ENCODE measurements at regions not wholly inside any gene's neighbourhood (a gene's known extent, or its start where the extent isn't known, plus 50 kb on each side); places are given as distances from the start of the nearest gene placed in this dataset.

DNA sequence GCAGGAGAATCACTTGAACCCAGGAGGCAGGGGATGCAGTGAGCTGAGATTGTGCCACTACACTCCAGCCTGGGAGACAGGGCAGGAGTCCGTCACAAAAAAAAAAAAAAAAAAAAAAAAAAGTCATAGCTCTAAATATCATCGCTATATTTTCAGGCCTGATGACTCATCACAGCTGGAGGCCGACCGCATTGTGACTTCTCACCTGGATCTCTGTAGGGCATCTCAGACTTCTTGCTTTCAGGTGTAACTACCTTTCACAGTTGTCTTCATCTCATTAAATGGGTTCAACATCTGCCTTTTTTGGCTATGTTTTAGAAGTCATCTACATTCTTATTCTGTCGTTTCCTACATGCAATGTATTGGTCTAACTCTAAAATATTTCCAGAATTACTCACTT, 353.1 kb upstream of the MON1B start:
- Histone ChIP-seq H3K9me3 (no peaks in the 10 kb centered on the region), H3K27ac (no peak overlapping the region), H3K4me1 (ENCODE audit: insufficient read depth) (no peaks in the 10 kb centered on the region), H3K4me3 (no peak overlapping the region), H3K36me3 (no peaks in the 10 kb centered on the region), H3K27me3 (no peaks in the 10 kb centered on the region)
- DNase-seq = no peak
- TF ChIP-seq, protein P1, sequence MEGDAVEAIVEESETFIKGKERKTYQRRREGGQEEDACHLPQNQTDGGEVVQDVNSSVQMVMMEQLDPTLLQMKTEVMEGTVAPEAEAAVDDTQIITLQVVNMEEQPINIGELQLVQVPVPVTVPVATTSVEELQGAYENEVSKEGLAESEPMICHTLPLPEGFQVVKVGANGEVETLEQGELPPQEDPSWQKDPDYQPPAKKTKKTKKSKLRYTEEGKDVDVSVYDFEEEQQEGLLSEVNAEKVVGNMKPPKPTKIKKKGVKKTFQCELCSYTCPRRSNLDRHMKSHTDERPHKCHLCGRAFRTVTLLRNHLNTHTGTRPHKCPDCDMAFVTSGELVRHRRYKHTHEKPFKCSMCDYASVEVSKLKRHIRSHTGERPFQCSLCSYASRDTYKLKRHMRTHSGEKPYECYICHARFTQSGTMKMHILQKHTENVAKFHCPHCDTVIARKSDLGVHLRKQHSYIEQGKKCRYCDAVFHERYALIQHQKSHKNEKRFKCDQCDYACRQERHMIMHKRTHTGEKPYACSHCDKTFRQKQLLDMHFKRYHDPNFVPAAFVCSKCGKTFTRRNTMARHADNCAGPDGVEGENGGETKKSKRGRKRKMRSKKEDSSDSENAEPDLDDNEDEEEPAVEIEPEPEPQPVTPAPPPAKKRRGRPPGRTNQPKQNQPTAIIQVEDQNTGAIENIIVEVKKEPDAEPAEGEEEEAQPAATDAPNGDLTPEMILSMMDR (IDR thresholded peaks at IDR 0.05) = no peak
- TF ChIP-seq POLR2A (IDR thresholded peaks at IDR 0.05) (no peak), EP300 (IDR thresholded peaks at IDR 0.05) (no peak)
- intact Hi-C loops (cut with DNase I) = no loop called here
- 79 to 87% (median 84%) methylated on average over 5 of the region's 5 CpGs for WGBS, 3 donors

DNA sequence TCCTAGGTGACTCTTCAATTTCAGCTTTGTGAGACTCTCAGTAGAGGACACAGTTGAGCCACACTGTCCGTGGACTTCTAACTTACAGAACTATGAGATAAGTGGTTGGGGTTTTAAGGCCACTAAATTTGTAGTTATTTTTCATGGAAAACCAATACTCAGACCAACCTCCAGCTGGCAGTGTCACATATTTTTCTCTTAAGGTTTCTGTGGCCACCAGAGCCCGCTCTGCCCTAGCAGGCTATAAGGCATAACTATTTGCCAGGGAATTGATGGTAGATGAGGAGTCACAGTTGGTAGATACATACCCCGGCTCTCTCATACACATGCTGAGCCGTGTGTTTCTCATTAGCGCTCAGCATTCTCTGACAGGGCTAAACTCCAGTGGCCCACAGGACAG, 336.8 kb upstream of the MON1B start:
- 90 to 92% (median 90%) methylated on average over 5 of the region's 5 CpGs for WGBS, 3 donors
- Histone ChIP-seq H3K4me1 (ENCODE audit: insufficient read depth) (no peaks in the 10 kb centered on the region), H3K9me3 (no peaks in the 10 kb centered on the region), H3K4me3 (no peak overlapping the region), H3K27me3 (no peaks in the 10 kb centered on the region), H3K36me3 (no peaks in the 10 kb centered on the region), H3K27ac (no peak overlapping the region)
- no peak for DNase-seq
- intact Hi-C loops (cut with DNase I) = no loop called here
- no peak for TF ChIP-seq EP300 (IDR thresholded peaks at IDR 0.05)
- TF ChIP-seq POLR2A (IDR thresholded peaks at IDR 0.05) = no peak
- TF ChIP-seq, protein P1 (IDR thresholded peaks at IDR 0.05) = no peak

DNA sequence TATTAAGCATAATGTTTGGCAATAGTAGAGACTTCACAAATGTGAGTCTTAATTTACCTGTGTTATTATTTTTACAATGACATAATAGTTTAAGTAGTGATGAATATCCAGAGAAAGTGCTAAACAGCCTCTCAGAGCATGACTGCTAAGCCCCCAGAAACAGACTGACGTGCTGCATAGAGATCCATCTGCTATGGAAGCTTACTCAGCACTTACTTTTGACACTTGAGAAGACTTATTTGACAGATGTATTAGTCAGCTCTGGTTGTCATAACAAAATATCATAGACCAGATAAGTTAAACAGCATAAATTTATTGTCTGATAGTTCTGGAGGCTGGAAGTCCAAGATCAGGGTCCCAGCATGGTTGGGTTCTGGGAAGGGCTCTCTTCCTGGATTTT, 334.9 kb upstream of the MON1B start:
- Histone ChIP-seq H3K9me3 (no peaks in the 10 kb centered on the region), H3K27ac (no peak overlapping the region), H3K4me1 (ENCODE audit: insufficient read depth) (no peaks in the 10 kb centered on the region), H3K4me3 (no peak overlapping the region), H3K36me3 (no peaks in the 10 kb centered on the region), H3K27me3 (no peaks in the 10 kb centered on the region)
- intact Hi-C loops (cut with DNase I) = no loop called here
- TF ChIP-seq, protein P1 (IDR thresholded peaks at IDR 0.05) = no peak
- TF ChIP-seq POLR2A (IDR thresholded peaks at IDR 0.05) (no peak), EP300 (IDR thresholded peaks at IDR 0.05) (no peak)
- WGBS, 3 donors = 73 to 91% (median 84%) methylated on average over 1 of the region's 1 CpG
- DNase-seq = no peak

DNA sequence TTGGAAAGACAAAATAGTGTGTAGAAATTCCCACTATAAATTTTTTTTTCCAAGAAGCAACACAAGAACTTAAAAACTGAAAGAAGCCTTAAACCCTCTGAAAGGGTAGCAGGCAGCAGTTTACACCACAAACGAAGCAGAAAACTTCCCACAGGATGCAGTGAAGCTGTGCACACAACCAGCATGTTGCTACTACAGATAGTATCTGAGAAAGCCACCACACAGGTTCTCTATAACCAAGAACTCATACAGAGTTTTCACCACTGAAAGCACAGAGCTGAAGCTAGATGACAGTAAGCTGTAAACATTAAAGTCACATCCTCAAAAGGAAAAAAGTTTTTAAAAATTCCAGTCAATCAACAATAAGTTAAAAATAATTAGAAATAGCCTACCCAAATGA, 333.6 kb upstream of the MON1B start:
- Histone ChIP-seq H3K27ac (no peak overlapping the region), H3K4me1 (ENCODE audit: insufficient read depth) (no peaks in the 10 kb centered on the region), H3K4me3 (no peak overlapping the region), H3K9me3 (no peaks in the 10 kb centered on the region), H3K27me3 (no peaks in the 10 kb centered on the region), H3K36me3 (no peaks in the 10 kb centered on the region)
- intact Hi-C loops (cut with DNase I) = no loop called here
- TF ChIP-seq EP300 (IDR thresholded peaks at IDR 0.05) (no peak), POLR2A (IDR thresholded peaks at IDR 0.05) (no peak)
- TF ChIP-seq, protein P1 (IDR thresholded peaks at IDR 0.05) = no peak
- no peak for DNase-seq
- 7 to 40% (median 20%) methylated on average over 1 of the region's 1 CpG for WGBS, 3 donors

DNA sequence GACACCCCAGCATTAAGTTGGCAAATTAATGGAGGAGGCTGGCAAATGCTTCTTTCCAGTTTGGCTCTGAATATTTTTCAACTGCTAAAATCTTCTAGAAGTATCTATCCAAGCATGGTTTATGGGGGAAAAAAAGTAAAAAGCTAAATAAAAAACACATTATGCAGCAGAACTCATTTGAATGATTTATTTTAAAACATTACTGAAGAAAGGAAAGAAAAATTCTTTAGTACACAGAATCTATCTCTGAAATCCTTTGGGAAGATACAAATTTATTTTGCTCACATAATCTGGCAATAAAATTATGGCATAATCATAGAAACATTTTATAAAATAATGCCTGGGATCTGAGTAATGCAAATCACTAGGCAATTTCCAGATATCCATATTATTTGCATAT, 328.1 kb upstream of the MON1B start:
- Histone ChIP-seq H3K4me3 (no peak overlapping the region), H3K9me3 (no peaks in the 10 kb centered on the region), H3K27me3 (no peaks in the 10 kb centered on the region), H3K4me1 (ENCODE audit: insufficient read depth) (no peaks in the 10 kb centered on the region), H3K27ac (no peak overlapping the region), H3K36me3 (no peaks in the 10 kb centered on the region)
- TF ChIP-seq POLR2A (IDR thresholded peaks at IDR 0.05) = no peak
- no peak for TF ChIP-seq EP300 (IDR thresholded peaks at IDR 0.05)
- TF ChIP-seq, protein P1 (IDR thresholded peaks at IDR 0.05) = no peak
- intact Hi-C loops (cut with DNase I) = no loop called here
- DNase-seq = no peak
